ENCODE measurements at regions not wholly inside any gene's neighbourhood (a gene's known extent, or its start where the extent isn't known, plus 50 kb on each side); places are given as distances from the start of the nearest gene placed in this dataset.
"Not testable (repeated sequence)": the region's sequence is repeated elsewhere in the genome, so short reads cannot be mapped to it uniquely, and the experiment has no call there.

- BruUV-seq (replicated peaks) = no TSS peak
- no peak overlapping the region for H3K4me3 ChIP-seq (ENCODE audit: low read depth, low read length, poor library complexity, severe bottlenecking)
- CTCF ChIA-PET (ENCODE audit: unreplicated experiment) = no interaction called here
- H3K9me3 ChIP-seq (ENCODE audit: low read length) = no peaks in the 10 kb centered on the region
- no peak overlapping the region for H3K27ac ChIP-seq (ENCODE audit: low read depth, low read length, poor library complexity, severe bottlenecking)
- H3K4me1 ChIP-seq (ENCODE audit: insufficient read depth, low read length, poor library complexity, severe bottlenecking) = no peaks in the 10 kb centered on the region
- no peaks in the 10 kb centered on the region for H3K9me2 ChIP-seq (ENCODE audit: insufficient read depth, low read length)
- no peak for TF ChIP-seq EZH2phosphoT487 (IDR thresholded peaks at IDR 0.05; ENCODE audit: borderline replicate concordance, low read depth, low read length)
- no peak for TF ChIP-seq CTCF (conservative IDR thresholded peaks at IDR 0.05; ENCODE audit: low read length)
- POLR2A ChIA-PET = no interaction called here
- no peak overlapping the region for H2AFZ ChIP-seq (ENCODE audit: low read length)
- no peaks in the 10 kb centered on the region for H3K36me3 ChIP-seq (ENCODE audit: insufficient read depth, low read length)
- H3K4me2 ChIP-seq (ENCODE audit: low read length) = no peak overlapping the region
- H3K79me2 ChIP-seq (ENCODE audit: insufficient read depth, low read depth, low read length) = no peaks in the 10 kb centered on the region
- intact Hi-C loops (cut with micrococcal nuclease; ENCODE audit: unreplicated experiment) = loop anchor here (10.0 kb wide), 1 partner anchor 631 kb away; no protein-coding TSS in a partner anchor
- no peak for DNase-seq (ENCODE audit: low spot score)
- no peaks in the 10 kb centered on the region for H4K20me1 ChIP-seq (ENCODE audit: insufficient read depth, low read length)
These were observed 337.7 kb downstream of the EMP1 start for GRCh38 chr12:13534242-13534641.

GRCh38 chr12:13530966-13531365, 334.4 kb downstream of the EMP1 start:
- intact Hi-C loops (cut with micrococcal nuclease; ENCODE audit: unreplicated experiment) = loop anchor here (10.0 kb wide), 1 partner anchor 634 kb away; no protein-coding TSS in a partner anchor
- no TSS peak for BruUV-seq (replicated peaks)
- H3K4me2 ChIP-seq (ENCODE audit: low read length) = no peak overlapping the region
- no peaks in the 10 kb centered on the region for H3K4me1 ChIP-seq (ENCODE audit: insufficient read depth, low read length, poor library complexity, severe bottlenecking)
- POLR2A ChIA-PET = no interaction called here
- H3K4me3 ChIP-seq (ENCODE audit: low read depth, low read length, poor library complexity, severe bottlenecking) = no peak overlapping the region
- H3K9me2 ChIP-seq (ENCODE audit: insufficient read depth, low read length) = no peaks in the 10 kb centered on the region
- H3K9me3 ChIP-seq (ENCODE audit: low read length) = no peaks in the 10 kb centered on the region
- no peak for TF ChIP-seq CTCF (conservative IDR thresholded peaks at IDR 0.05; ENCODE audit: low read length)
- no peak for TF ChIP-seq EZH2phosphoT487 (IDR thresholded peaks at IDR 0.05; ENCODE audit: borderline replicate concordance, low read depth, low read length)
- no peaks in the 10 kb centered on the region for H4K20me1 ChIP-seq (ENCODE audit: insufficient read depth, low read length)
- no peak for DNase-seq (ENCODE audit: low spot score)
- CTCF ChIA-PET (ENCODE audit: unreplicated experiment) = no interaction called here
- H3K27ac ChIP-seq (ENCODE audit: low read depth, low read length, poor library complexity, severe bottlenecking) = no peak overlapping the region
- no peaks in the 10 kb centered on the region for H3K79me2 ChIP-seq (ENCODE audit: insufficient read depth, low read depth, low read length)
- no peak overlapping the region for H2AFZ ChIP-seq (ENCODE audit: low read length)
- no peaks in the 10 kb centered on the region for H3K36me3 ChIP-seq (ENCODE audit: insufficient read depth, low read length)

GRCh38 chr12:13526185-13526921, 329.8 kb downstream of the EMP1 start:
- H3K9me3 ChIP-seq (ENCODE audit: low read length); H4K20me1 ChIP-seq (ENCODE audit: insufficient read depth, low read length); H3K36me3 ChIP-seq (ENCODE audit: insufficient read depth, low read length); H3K9me2 ChIP-seq (ENCODE audit: insufficient read depth, low read length); H3K4me1 ChIP-seq (ENCODE audit: insufficient read depth, low read length, poor library complexity, severe bottlenecking); H3K4me3 ChIP-seq (ENCODE audit: low read depth, low read length, poor library complexity, severe bottlenecking); CTCF ChIA-PET (ENCODE audit: unreplicated experiment); H2AFZ ChIP-seq (ENCODE audit: low read length); H3K79me2 ChIP-seq (ENCODE audit: insufficient read depth, low read depth, low read length); DNase-seq (ENCODE audit: low spot score); H3K27ac ChIP-seq (ENCODE audit: low read depth, low read length, poor library complexity, severe bottlenecking); POLR2A ChIA-PET; H3K4me2 ChIP-seq (ENCODE audit: low read length); intact Hi-C loops (cut with micrococcal nuclease; ENCODE audit: unreplicated experiment); BruUV-seq (replicated peaks): not testable (repeated sequence)
